ENCODE measurements at regions not wholly inside any gene's neighbourhood (a gene's known extent, or its start where the extent isn't known, plus 50 kb on each side); places are given as distances from the start of the nearest gene placed in this dataset.
"Not testable (repeated sequence)": the region's sequence is repeated elsewhere in the genome, so short reads cannot be mapped to it uniquely, and the experiment has no call there.

DNA sequence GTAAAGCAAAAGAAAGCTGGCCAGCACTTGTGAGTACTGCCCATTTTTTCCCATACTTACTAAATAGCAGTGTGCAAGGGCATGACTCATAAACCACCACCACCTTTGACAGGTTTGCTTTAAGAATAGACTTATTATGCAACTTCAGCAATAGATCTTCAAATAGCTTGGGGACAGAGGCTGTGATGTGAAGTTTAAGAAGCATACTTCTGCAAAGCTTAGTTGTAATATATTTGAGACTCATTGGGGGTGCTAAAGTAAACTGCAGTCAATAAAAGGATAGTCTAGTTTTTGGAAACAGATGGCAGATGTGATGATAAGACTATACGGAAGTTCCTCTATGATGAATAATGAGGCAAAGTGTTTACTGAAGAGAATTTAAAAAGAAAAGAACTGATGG lies 210.0 kb downstream of the PLA2G4A start:
- no peak for DNase-seq (ENCODE audit: low read depth in 3 of 3)

DNA sequence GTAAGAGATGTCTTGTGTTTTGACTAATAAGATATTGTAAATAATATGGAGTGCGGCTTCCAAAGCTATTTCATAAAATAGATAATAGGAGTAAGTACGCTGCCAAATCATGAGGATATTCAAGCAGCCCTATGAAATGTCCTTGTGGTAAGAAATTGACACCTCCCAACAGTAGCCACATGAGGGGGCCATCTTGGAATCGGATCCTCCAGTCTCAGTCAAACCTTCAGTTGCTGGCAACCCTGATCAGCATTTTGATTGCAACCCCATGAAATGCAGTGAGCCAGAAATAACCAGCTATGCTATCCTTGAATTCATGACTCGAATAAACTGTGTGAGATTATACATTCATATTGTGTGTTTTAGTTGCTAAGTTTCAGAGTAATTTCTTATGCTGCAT lies 212.4 kb downstream of the PLA2G4A start:
- DNase-seq (ENCODE audit: low read depth in 3 of 3): no peak

DNA sequence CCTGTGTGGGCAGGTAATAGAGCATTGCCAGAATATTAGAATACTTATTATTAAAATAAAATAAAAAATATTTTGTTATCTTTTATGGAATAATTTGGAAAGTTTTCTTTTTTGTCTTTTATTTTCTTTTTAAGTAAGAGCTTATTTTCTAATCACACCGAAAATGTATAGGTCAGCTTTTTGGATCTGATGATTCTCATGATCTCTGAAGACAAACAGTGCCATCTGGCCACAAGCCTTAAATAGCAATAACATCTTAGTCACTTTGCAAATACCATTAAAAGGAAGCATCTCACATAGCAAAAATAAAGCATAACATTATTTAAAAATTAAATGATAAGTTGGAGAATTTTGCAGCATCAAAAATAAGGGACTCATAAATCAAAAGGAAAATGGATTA lies 213.8 kb downstream of the PLA2G4A start:
- DNase-seq (ENCODE audit: low read depth in 3 of 3): no peak

DNA sequence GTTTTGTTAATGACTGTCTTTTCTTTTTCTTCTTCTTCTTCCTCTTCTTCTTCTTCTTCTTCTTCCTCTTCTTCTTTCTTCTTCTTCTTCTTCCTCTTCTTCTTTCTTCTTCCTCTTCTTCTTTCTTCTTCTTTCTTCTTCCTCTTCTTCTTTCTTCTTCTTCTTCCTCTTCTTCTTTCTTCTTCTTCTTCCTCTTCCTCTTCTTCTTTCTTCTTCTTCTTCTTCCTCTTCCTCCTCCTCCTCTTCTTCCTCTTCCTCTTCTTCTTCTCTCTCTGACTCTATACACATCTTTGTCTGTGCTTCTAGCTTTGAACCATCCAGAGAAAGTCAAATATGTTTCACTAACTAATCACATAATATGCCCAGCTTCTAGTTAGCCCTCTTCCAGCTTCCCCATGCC lies 214.7 kb downstream of the PLA2G4A start:
- DNase-seq (ENCODE audit: low read depth in 3 of 3): not testable (repeated sequence)

DNA sequence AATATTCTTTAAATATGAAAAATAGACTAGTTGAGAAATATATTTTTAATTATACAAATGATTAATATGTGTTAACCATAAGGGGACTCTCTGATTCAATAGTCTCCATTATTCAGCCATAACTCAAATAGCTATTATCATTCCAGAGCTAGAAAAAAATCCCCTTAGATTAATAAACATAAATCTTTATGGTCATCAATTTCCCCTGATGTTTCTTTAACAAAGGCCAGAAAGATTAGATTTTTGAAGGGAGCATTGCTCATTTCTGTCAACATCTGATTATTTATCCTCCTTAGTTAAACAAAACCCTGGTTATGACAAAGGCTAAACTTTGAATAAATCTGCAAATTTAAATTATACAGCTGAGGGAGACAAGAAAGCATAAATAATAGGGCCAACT lies 215.7 kb downstream of the PLA2G4A start:
- no peak for DNase-seq (ENCODE audit: low read depth in 3 of 3)

DNA sequence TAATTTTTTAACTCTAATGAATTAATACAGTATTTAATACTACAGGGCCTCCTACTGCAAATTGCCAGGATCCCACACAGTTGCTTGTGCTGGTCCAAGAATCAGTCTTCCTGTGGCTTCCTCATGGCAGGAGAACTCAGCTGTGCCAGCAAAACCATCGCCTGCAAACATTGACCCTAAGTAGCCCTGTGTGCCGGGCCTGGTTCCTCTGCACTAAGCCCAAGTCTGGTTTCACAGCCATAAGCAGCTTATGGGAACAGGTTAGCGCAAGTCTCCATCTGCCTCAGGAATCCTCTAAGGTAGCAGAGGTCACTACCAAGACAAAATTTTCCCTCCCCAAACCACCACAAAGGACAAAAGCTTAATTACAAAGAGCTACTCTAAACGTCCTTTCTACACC lies 216.6 kb downstream of the PLA2G4A start:
- no peak for DNase-seq (ENCODE audit: low read depth in 3 of 3)

DNA sequence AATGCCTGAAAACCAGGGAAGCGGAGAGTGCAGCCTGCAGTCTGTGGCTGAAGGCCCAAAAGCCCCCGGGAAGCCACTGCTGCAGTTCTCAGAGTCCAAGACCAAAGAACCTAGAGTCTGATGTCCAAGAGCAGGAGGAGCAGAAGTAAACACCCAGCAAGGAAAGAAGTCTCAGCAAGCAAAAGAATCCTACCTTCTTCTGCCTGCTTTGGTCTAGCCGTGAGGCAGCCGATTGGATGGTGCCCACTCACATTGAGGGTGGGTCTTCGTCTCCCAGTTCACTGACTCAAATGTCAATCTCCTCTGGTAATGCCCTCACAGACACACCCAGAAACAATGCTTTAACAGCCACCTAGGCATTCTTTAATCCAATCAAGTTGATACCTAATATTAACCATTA lies 217.5 kb downstream of the PLA2G4A start:
- DNase-seq (ENCODE audit: low read depth in 3 of 3): no peak

DNA sequence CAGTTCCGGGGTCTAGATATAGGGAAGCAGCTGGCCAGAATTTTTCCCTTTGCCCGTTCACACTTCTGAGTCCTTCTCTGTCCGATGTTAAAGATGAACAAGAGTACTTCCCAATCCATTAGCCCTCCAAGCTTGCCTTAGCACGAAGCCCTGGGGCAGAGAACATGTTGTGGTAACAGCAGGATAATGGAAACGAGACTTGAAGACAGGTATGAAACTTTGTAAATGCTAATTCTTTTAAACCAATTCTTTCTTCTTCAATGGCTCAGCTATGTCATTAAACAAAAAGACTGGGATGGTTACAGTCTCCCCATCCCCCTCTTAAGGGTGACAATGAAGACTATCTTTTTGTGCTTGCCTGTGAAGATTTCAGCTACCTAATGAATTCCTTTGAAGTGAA lies 218.5 kb downstream of the PLA2G4A start:
- DNase-seq (ENCODE audit: low read depth in 3 of 3): no peak

DNA sequence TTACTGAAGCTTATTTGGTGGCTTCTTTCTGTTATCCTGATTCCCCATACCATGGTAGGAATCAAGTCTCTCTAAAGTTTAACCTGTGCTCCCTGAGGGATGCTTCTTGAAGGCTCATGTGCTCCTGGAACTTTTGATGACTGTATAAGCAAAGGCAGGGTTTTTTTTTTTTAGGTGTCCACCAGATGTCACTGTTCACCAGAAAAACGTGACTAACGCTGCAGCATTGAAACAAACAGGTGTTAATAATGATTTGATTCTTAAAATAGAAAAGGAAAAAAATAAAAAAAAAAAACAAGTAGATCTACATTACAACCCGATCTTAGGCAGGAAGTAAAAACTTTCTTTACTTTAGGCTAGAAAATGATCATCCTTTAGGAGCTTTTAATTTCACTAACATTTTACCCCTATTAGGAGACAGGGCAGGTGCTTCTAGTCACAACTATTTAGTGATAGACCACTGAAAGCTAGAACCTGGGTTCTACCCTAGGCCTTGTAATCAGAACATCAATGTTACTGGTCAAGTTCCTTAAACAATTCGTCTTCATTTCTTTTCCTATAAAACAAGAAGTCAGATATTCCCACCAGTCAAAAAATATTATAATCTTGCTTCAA lies 223.0 kb downstream of the PLA2G4A start:
- DNase-seq (ENCODE audit: low read depth in 3 of 3): no peak

DNA sequence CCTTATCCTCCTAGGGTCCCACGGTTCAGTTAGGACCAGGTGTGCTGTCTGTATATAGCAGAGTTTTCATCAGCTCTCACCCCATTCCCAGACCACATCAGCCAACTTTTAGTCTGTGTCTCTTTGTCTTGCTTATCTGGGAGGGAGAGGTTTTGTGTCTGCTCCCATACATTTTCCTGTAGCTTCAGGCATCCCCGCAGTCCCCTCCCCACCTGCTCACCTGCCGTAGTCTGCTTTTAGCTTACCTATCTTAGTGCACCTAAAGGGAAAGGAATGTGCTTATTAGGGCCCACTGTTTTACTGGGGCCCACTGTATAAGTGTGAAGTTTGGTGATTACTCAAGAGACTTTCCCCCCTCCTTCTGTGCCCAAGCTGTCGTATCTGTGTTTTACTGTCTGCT lies 225.1 kb downstream of the PLA2G4A start:
- no peak for DNase-seq (ENCODE audit: low read depth in 3 of 3)

DNA sequence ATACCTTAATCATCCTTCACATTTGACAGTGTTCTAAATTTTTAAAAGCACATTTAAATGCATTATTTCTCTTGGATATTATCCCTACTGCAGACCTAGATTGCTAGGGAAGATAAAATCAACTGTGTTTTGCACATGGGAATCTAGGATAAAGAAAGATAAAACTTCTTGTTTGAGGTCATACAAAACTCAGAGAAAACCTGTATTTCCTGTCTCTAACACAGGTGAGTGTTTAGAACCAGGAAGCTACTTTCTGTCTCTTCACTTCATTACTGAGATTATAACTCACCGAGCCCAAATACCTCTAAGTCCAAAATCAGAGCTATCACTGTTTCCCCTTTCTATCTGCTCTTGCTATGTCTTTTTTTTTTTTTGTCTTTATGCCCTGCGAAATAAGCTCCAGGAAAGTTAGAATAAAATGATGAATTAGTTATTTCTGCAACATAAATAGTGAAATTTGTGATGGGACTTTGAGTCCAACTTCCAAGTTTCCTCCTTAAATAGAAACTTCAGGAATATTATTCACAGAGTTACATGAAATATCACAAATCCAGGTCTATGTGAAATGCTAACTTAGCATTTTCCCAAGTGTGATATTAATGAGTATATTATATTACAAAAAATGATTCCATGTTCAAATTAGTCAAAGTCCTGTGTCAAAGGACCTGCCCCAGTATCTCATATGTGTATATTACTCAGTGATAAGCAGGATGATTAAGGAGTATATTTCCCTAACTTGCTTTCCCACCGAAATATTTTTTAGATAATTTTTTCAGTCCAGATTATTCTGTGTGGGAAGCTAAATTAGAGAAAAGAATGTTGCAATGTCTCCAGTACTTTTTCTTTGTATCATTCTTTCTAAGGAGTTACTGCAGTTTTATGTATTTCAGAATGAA lies 226.4 kb downstream of the PLA2G4A start:
- DNase-seq (ENCODE audit: low read depth in 3 of 3): no peak

DNA sequence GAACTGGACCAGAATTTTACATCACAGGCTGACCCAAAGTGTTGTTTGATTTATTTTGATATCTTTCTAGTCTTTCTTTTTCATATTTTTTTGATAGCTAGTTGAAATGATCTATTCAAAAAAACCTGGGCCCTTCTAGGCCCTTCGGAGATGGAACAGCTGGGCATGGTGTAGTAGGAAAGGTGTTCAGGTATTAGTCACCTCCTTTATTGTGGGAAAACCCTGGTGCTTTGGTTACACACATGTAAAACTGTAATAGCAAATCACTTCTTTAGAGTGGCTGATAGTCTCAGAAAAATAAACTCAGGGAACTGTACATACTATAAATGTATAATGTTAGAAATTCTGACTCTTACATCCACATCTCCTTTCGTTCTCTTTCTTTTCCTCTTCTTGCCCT lies 234.5 kb downstream of the PLA2G4A start:
- no peak for DNase-seq (ENCODE audit: low read depth in 3 of 3)

DNA sequence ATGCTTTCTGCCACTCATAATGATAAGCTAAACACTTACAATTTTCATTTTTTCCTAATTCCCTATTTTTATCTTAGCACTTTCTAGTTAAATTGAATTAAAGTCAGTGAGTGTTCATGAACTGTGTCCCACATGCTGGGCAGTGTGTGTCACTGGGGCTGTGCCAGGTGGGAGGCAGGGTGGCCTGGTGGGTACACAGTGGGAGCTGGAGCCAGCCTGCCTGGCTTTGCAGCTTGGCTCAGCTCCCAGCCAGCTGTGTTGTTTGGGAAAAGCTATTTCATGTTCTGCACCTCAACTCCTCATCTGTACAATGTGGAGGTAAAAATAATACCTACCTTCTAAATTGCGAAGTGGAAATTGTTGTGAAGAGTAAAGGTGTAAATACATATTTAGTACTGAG lies 238.4 kb downstream of the PLA2G4A start:
- DNase-seq (ENCODE audit: low read depth in 3 of 3): no peak

DNA sequence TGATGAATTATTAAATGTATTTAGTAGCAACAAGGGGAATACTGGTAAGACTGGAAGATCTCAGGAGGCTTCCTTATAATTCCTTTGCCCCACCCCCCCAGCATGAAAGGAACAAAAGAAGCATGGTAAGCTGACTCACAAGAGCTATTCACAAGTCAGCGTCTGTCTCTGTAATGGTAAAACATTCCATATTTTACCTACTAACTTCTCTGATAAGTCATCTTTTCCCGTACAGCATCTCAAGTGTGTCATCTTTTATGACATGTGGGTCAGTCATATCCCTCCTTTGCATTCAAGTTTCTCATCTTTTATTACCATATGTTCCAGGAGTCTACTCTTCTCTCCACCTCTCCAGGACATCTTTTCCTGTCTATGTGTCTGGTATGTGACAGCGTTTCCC lies 241.3 kb downstream of the PLA2G4A start:
- no peak for DNase-seq (ENCODE audit: low read depth in 3 of 3)

DNA sequence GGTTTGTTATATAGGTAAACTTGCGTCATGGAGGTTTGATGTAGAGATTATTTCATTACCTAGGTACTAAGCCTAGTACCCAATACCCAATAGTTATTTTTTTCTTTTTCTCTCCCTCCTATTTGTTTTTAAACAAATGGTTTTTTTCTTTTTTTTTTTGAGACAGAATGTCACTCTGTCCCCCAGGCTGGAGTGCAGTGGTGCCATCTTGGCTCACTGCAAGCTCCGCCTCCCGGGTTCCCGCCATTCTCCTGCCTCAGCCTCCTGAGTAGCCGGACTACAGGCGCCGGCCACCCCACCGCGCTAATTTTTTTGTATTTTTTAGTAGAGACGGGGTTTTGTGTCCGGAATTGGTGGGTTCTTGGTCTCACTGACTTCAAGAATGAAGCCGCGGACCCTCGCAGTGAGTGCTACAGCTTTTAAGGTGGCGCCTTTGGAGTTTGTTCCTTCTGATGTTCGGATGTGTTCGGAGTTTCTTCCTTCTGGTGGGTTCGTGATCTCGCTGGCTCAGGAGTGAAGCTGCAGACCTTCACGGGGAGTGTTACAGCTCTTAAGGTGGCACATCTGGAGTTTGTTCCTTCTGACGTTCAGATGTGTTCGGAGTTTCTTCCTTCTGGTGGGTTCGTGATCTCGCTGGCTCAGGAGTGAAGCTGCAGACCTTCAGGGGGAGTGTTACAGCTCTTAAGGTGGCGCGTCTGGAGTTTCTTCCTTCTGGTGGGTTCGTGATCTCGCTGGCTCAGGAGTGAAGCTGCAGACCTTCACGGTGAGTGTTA lies 243.7 kb downstream of the PLA2G4A start:
- DNase-seq (ENCODE audit: low read depth in 3 of 3): not testable (repeated sequence)

DNA sequence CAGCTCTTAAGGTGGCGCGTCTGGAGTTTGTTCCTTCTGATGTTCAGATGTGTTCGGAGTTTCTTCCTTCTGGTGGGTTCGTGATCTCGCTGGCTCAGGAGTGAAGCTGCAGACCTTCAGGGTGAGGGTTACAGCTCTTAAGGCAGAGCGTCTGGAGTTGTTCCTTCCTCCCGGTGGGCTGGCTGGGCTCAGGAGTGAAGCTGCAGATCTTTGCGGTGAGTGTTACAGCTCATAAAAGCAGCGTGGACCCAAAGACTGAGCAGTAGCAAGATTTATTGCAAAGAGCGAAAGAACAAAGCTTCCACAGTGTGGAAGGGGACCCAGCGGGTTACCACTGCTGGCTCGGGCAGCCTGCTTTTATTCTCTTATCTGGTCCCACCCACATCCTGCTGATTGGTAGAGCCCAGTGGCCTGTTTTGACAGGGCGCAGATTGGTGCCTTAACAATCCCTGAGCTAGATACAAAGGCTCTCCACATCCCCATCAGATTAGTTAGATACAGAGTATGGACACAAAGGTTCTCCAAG lies 244.3 kb downstream of the PLA2G4A start:
- DNase-seq (ENCODE audit: low read depth in 3 of 3): not testable (repeated sequence)

DNA sequence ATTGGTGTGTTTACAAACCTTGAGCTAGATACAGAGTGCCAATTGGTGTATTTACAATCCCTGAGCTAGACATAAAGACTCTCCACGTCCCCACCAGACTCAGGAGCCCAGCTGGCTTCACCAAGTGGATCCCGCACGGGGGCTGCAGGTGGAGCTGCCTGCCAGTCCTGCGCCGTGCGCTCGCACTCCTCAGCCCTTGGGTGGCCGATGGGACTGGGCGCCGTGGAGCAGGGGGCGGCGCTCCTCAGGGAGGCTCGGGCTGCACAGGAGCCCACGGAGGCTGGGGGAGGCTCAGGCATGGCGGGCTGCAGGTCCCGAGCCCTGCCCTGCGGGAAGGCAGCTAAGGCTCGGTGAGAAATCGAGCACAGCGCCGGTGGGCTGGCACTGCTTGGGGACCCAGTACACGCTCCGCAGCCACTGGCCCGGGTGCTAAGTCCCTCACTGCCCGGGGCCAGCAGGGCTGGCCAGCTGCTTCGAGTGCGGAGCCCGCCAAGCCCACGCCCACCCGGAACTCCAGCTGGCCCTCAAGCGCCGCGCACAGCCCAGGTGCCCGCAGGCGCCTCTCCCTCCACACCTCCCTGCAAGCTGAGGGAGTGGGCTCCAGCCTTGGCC lies 245.0 kb downstream of the PLA2G4A start:
- DNase-seq (ENCODE audit: low read depth in 3 of 3): not testable (repeated sequence)

DNA sequence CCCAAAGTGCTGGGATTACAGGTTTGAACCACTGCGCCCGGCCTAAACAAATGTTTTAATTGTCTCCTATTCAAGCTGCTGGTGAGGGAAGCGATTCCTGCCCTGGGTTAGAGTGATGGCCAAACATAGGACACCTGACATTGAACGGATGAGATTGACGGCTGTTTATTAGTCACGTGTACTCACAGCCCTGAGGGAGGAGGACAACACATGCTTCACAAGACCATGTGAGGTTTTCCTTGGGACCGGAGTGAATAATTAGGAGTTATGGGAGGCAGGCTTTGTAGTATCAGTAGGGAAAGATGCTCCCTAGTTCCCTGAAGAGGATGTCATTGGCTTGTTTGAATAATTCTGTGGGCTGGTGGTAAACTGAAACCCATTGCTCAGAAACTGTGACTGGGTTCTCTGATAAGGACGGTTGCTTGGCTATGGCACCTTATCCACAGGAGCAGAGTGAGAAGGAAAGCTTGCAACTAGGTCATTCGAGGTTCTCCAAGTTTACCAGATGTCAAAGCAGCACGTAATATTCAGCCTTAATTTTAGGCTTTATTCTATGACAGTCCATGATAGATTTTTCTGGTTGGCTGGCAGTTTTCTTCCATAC lies 245.8 kb downstream of the PLA2G4A start:
- no peak for DNase-seq (ENCODE audit: low read depth in 3 of 3)

DNA sequence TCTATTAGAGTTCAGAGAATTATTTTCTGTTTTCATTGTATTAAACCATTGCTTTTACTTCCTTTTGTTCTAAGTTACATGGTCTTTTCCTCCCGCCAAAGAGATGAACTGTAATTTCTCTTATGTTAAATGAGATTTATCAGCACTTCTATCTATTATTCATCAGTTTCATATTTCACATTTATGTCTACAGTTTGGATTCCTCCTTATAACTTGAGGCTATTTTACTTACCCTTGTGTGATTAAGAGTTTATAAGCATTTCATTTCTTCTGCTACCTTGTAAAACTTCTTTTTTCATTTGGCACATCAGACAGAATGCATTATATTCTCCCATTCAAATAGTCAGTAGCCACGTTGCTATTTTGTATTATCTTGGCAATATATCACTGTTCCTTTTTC lies 248.2 kb downstream of the PLA2G4A start:
- no peak for DNase-seq (ENCODE audit: low read depth in 3 of 3)

DNA sequence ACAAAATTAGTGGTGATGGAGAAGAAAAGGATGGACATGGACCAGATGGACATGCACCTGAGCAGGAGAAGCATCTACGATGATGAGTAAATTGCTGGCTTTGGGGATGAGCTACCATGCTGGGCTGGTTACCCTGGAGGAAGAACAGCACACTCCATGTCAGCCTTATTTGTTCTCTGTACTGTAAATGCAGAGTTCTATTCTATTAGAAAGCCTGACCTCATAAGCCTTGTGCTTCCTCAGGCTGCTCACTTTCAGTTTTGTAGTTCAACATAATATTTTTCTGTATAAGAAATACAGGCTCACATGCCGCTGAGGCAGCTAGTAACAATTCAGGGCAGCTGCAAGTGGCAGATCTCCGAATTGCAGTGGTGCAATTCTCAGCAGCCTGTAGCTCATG lies 249.6 kb downstream of the PLA2G4A start:
- no peak for DNase-seq (ENCODE audit: low read depth in 3 of 3)

DNA sequence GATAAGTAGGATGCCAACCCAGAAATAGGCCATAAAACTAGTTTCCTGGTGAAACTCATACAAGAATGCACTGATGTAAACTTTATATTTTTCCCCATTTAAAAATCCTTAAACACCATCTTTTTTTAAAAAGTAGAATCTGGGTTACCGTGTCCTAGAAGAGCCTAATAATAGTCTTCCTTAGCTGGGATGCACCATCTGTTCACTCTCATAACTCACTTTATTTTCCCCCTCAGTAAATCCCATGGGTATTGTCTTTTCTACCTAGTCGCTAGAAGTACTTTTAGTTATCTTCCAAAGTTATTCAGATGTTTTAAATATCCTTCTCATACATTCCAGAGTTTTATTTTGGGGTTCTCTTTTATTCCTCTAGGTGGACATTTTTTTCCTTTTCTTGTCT lies 250.2 kb downstream of the PLA2G4A start:
- DNase-seq (ENCODE audit: low read depth in 3 of 3): no peak

DNA sequence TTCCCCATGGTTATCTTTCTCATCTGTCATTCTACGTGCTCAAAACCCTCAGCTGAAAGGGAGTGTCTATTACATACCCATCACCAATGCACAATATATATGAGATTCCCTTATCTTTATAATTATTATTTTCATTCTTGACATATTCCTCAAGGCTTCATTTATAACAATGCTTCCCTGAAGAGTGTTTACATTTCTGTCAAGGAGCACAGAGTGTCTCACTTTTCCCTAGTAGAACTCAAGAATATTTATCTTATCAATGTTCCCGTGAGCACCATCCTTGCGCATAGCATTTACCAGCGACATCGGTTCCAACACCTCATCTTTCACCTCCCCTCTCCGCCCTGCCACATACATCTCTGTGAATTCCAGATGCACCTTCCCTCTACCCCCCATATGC lies 250.6 kb downstream of the PLA2G4A start:
- DNase-seq (ENCODE audit: low read depth in 3 of 3): no peak

Measured in stimulated activated CD4-positive, alpha-beta T cell treated with anti-CD3 and anti-CD28 coated beads, TNF-alpha, amount 100 ng/mL, for 48 hours (primary cell).